B cell (primary cell): ENCODE measurements at regions not wholly inside any gene's neighbourhood (a gene's known extent, or its start where the extent isn't known, plus 50 kb on each side); places are given as distances from the start of the nearest gene placed in this dataset.

Experiments
- CTCF ChIP-seq: fragments of 200-600 bp; IDR thresholded peaks from one replicate; pipeline ENCODE4 v1.8.0; 2022; ENCODE audit warnings: antibody characterized with exemption, mild to moderate bottlenecking
- EZH2 ChIP-seq: IDR thresholded peaks from 2 replicates; pipeline ENCODE4 v1.6.1; 2012; ENCODE audit warnings: borderline replicate concordance, low read depth, mild to moderate bottlenecking, moderate library complexity, low read length; ENCODE audit not compliant: insufficient read depth, poor library complexity, severe bottlenecking

GRCh38 chr15:94001255-94001801 lies 230.0 kb upstream of the MCTP2 start:
- TF ChIP-seq CTCF (no peak), EZH2 (no peak)
